Activated CD4-positive, alpha-beta T cell treated with anti-CD3 and anti-CD28 coated beads, Interleukin-10, Interleukin-2, amounts not matched to agents 100 ng/mL and 50 ng/mL, durations not matched to agents 16 hours and 8 hours (primary cell): ENCODE measurements at regions not wholly inside any gene's neighbourhood (a gene's known extent, or its start where the extent isn't known, plus 50 kb on each side); places are given as distances from the start of the nearest gene placed in this dataset.
A peak's percentile ranks its signal among the peaks of the same experiment; 100 is the strongest.

Source experiments
- DNase-seq: peaks from one replicate; pipeline ENCODE4 v3.0.0-alpha.2; 2020

DNA sequence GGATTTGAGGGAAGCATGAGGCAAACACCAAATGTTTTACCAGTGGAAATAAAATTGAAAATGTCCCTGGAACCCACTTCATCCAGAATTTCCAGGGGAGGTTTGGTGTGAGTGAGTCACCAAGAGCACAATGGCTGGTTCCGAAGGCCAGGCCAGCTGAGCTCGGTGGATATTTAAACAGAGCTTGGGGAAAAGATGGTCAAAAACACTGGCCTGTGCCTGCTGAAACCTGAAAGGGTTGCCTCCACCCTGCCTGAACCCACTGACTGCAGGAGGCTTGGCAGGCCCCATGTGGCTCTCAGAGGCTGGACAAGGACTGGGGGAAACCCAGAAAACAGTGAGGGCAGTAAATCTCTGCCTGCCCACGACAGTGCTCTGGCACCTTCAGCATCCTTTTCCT is 93.9 kb downstream of the TTC32 start:
- DNase-seq, result no peak

DNA sequence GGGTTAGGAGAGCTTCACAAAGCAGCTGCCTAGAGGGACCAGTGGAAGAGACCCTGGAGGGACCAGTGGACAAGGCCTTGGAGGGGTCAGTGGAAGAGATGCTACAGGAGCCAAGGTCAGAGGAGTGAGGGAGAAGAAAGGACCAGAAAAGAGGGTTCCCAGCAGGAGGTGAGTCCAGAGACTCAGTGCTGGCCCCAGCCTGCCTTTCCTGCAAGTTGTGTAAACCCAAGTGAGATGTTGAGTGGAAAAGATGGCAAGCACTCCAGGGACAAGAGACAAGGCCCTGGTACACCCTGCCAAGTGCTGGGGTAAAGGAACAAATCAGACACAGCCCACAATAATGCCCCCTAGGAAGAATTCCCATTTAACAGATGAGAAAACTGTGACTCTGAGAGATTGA is 94.4 kb downstream of the TTC32 start:
- DNase-seq, result no peak

DNA sequence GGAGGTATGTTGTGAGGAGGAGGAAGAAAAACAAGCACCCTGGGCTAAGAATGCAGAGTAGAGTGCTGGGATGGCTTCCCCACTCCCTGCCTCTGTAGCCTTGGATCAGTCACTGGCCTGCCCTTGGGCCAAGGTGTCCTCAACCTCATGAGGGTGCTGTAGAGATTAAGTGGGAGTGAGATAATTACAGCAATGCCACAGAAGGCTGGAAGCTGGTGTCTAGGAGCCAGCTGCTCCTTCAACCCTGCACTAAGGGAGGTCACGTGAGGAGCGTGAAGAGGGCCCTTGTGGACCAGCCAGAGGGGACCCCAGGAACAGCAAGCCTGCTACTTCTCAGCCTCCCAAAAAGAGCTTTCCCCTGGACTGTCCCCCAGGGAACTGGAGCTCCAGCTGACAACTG is 95.2 kb downstream of the TTC32 start:
- no peak for DNase-seq

DNA sequence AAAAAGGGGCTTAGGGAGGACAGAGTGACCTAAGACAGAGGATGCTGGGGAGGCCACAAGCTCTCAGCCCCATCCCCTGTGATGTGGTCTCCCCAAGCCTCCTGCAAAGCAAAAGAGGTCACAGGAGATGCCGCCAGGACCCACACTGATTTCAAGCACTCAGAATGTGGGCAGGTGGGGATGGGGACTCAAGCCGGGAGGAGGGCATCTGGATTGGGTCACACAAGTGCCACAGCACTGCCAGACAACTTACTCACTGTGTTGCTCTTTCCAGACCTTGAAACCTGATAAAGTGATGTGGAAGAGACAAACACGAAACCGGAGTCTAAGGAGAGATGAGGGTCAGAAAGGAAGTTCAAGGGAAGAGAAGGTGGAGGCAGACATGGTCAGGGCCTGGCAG is 95.7 kb downstream of the TTC32 start:
- DNase-seq, result no peak

DNA sequence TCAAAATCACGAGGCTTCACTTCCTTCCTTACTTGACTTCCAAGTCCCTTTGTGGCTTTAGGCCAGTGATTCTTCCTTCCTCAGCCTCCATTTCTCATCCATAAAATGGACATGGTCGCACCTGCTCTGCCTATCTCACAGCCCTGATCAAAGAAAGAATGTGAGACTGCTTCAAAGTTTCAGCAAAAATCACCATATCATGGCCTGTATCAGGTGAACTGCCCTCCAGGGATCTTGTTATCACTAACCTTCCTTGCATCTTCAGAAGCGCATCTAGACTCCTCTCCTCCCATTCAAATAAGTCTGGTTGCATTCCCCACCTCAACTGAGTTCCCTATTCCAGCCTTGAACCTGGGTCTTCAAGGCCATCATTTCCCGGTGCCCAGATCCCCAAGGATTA is 96.5 kb downstream of the TTC32 start:
- no peak for DNase-seq

DNA sequence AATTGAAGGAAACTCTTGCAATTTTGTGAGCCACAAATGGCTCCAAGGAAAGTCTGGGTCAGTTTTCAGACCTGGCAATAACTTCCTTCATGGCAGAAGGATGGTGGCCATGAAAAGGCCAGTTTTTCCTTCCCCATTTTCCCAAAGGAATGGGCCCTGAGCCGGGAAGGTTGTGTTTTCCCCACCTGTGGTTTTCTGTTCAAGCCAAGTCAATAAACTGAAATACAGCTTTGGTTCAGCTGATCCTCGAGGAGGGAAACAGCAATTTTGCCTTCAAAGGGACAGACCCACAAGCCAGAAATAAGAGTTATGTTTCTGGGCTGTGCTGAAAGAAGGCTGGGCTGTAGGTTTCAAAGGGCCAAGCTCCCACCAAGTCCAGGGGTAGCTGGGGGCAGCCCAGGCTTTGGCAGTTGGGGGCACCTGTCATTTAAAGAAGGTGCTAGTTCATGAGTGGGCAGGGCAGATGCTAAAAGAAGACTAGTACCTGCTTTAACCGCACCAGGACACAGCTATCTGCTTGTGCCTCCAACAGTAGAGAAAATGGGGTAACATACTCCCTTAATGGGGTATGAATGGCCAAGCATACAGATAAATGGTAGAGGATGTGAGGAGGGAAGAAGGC is 97.0 kb downstream of the TTC32 start:
- no peak for DNase-seq

DNA sequence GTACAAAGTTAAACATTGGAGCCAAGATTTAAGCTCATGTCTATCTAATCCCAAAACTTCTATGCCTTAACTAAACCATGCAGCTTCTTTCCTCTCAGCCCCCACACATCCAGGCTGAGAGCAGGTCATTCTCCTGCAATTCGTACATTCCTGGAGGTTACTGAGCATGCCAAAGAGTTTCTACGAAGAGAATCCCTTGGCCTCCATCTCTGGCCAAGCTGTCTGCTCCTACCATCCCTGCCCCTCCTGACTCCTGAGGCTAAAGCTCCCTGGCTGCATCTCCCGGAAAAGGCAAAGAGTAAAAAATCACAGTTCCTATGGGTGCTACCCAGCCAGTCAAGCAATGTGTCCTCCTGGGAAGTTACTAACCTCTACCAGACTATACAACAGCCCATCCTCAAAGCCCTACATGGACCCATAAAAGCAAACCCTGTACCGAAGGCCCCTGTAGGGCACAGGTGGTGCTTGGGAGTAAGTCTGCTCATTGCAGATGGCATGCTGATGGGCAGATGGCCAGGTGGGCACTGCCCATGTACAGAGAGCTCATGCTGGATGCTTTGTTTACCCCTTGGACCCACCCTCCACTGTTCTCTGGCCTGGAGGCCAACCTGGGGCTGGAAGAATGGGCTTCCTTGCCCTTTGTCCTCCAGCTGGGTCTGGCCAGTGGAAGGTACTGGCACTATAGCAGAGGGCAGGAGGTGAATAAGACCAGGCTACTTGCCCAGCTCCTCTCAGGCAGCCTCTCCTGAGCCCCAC is 99.5 kb downstream of the TTC32 start:
- DNase-seq, result no peak

DNA sequence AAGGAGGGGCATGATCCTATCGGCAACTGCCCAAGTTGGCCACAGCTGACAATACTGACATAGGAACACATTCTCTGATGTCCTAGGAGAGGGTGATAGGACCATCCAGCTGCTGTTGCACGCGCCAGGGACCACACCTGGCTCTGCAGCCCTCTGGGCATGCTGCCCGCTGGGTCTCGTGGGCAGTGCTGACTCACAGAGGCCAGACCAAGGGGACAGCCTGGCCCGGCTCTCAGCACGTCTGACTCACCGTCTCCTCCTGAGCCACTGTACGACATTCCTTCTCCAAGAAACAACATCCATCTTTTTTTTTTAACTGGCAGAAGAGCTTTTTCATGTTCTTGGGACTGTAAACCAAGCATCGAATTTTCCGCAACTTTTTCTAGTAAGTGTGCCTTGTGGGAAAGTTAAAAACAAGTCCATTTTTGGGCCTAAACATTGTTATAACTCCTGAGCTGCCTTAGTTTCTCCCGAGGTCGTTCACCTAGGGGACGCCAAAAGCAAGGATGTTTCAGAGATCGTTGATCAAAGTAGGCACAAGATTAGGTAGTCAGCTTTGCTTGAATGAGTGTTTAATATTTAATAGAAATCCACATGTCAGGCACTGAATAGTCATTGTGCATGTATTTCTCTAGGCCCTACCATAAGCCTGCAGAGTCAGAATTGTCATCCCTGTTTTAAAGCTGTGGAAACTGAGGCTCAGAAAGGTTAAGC is 100.3 kb downstream of the TTC32 start:
- no peak for DNase-seq

DNA sequence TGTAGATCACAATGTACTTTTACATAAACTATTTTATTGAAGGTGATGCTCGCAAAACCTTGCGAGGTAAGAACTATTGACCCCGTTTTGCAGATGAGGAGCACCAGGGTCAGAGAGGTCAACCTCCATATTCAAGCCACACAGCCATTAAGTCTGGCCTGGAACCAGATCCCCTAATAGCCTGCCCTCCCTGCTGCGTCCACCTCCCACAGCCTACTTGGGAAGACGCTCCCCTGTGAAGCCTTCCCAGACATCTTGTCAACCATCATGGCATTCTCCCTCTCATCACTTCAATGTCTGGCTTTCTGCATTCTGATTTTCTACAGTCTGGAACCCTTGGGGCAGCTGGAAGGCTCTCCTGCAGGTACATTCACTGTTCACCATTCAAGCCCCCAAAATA is 101.0 kb downstream of the TTC32 start:
- DNase-seq, result no peak

DNA sequence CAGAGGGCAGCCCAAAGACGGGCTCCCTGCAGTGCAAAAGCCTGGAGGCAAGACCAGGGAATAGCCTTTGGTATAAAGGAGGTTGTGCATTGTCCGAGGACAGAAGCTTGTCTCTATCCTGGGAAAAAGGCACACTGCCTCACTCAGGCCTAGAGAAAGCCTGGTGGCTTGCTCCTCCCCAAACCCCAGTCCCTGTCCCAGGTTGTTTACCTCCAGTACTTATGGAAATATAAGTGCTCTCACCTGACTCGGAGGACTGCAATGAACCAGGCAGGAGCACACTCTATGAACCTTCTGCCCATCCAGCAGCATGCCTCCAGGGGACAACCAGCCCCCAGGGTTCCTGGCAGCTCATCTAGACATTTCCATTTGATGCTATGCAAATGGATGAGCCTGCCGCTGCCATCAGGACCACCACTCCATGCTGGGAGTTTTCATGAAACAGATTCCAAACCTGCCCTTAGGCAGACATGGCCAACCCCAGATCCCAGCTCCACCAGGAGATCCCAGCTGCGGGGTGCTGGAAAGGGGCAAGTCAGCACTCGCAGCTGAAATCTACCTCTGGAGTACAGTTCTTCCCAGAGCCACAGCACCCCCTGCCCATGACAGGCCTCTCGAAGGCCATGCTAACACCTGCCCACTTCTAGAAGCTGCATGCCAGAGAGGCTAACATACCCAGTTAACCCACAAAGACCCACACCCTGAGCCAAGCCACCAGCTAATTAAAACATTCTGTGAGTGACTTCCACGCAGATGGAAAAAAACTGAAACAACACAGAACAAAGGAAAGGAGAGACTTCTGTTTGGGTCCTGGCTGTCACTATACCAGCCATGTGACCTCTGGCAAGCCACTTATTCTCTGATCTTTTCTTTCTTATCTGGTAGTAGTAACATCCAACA is 101.7 kb downstream of the TTC32 start:
- no peak for DNase-seq

DNA sequence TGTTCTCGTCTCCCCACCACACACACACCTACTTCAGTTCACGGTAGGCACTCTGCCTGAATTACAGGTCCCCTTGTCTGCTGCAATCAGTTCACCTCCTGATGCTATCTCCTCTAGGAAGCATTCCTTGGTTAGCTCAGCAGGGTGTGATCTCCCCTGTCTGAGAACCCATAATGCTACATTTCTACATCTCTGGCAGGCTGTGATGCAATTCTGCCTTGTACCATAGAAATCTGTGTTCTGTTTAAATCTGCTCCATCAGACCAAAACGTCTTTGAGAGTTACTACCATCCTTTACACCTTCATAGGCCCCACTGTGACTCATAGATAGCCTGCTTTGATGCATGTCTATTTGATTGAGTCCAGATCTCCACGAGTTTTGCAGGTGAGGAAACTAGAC is 103.9 kb downstream of the TTC32 start:
- DNase-seq, result no peak

DNA sequence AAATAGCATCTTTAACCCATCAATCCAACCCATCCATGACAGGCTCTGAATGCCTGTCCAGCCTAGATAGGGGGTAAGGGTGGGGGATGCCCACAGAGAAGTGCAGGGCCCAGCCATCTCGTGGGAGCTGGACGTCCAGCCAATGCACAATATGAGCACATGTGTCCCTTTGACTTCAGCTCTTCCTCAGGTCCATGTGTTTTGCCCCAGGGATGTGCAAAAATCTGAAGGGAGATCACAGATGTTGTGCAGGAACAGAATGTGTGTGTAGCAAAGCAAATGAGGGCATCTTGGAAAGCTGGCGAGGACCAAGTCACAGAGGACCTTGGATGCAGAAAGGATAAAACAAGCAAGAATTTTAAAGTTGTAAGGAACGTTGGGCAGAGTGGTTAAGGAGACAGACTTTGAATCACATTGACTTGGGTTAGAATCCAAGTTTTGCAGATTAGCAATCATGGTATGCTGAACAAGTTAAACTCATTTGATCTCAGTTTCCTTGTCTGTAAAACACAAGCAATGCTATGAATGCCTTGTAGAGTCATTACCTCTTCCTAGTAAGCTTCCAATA is 104.5 kb downstream of the TTC32 start:
- no peak for DNase-seq

DNA sequence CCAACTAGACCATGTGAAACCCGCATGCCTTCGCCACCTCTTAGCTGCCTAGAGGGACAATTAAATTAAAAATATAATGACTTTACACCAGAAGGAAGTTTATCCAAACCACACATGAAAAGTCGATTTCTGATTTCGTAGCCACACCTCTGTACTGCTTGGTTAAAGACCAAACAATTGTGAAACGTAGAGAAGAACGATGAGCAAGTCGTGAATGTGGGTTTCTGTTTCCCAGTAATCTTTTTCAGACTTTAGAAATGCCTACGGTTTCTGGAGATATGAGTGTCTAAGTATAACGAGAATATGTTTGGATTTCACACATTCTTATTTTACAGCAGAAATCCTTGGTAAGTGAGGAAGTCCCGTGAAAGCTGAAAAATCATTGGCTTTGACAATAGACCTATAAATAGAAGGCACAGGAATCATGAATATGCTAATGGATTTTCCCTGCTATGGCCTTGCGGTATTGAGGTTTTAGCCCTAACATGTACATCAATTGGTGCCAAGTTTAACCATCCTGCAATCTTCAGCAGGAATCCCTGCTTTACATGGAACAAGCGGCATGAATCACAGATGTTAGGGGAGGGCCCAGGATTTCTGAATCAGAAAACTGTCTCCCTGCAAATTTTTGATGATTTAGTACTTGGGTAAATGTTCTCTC is 105.6 kb downstream of the TTC32 start:
- no peak for DNase-seq

DNA sequence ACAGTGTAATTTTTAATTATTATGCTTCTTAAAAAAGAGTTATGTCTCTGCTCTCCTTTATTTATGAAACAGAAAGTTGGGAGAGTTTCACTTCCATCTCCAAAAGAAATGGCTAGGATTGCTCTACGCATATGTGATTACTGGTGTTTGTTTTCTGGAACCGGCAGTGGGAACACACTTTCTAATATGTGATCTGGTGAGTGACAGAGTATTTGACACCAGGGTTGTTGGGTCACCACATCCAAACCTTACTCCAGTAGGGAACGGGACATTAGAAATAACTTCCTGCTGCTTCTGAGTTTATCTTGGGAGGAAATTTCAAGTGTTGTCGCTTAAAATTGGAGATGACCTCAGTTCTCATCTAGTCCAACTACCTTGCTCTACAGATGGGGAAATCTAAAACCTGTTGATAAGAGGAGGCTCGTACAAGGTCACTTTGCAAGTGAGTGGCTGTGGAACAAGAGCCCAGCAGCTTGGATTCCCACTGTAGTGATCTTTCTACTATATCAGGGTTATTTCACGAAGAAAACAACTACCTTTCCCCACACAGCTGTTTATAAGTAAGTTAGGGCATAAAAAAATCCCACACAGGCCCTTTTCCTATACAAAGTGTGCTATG is 108.5 kb downstream of the TTC32 start:
- no peak for DNase-seq

DNA sequence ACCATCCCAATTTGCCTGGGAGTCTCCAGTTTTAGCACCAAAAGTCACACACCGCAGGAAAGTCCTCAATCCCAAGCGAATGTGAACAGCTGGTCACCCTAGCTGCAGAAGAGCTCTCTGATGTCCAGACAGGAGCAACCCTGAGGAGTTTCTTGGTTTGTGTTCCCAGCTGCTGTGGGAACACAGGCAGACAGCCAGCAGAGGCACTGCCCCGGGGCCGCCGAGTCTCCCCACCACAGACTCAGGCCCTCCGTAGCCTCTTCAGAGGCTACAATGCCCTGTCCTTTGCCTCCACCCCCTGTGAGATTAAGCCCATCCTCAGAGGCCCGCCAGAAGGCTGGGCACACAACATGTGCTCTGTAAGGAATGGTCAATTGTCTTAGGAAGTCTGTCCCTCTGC is 111.5 kb downstream of the TTC32 start:
- DNase-seq, result no peak

DNA sequence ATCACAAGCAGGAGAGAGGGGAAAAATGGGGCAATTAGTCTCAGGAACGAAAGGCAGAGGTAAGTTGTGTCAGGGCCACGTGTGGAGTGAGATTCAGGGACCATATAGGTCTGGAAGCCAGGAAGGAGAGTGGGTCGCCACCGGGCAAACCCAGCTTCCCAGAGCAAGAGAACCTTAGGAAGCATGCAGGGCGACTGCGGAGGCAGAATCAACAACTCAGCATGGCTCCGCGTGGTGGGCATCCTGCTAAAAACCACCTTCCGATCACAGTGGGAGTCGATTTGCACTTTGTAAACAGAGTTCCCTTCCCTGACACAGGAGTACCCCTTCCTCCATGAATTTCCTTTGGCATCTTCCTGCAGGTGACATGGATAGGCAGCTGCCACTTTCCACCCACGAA is 114.6 kb downstream of the TTC32 start:
- DNase-seq, result no peak

DNA sequence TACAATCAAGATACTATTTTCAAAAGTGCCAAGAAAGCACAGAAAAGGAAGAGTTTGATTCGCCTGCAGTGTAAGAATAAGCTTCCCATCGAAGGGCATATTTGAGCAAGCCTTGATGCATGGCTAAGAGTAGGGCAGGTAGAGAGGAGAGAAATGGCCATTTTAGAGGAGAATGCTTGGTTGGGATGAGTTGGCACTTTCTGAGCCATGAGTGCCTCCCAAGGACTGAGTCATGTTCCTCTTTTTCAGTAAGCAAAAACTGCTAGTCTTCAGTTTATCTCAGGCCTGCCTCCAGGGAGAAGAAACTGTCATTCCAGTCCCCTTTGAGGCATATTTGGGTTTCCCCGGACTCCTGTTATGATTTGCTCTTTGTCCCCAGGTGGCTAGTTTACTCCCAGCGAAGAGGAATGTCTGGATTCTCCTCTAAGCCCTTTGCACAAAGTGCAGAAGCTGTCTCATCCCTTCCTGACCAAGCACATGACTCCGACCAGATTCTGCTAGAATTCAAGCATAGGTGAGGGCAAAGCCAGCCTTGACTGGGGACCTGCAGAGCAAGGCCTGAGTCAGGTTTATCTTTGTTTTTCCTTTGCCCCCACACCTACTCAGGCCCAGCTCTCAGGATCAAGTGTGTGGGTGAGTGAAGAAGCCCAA is 115.2 kb downstream of the TTC32 start:
- peak; percentile 34 for DNase-seq

DNA sequence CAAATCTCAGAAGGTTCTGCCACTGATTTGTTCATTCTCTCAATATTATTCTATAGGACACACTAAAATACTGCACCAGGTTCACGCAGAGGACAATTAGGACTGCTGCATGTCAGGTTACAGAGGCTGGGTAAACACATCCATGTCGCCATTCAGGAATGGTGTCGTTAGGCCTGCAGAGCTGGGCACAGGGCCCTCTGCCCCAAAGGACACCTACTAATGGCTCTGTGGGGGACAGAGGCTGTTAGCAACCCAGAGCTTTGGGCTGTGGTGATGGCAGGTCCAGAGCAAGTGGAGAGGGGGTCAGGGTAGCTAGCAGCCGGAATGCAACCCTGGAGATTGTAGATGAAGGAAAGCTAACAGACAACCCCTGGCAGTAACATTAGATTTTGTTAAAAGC is 115.9 kb downstream of the TTC32 start:
- no peak for DNase-seq

DNA sequence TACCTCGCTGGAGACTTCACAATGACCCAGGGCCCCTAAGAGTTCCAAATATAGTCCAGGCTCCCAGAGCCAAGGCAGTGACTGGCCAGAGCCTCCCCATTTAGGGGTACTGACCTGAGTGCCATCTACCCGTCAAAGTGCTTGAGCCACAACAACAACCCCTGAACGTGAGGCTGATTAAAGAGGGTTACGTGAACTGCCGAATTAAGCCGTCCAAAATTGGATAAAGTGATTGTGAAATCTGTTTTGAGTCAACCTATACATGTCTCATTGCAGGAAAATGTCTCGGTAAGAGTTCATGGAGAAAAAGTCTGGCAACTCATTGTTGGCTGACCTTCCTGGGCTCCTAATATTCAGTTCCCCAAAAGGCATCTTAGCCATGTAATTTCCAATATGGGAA is 116.3 kb downstream of the TTC32 start:
- DNase-seq, result no peak

DNA sequence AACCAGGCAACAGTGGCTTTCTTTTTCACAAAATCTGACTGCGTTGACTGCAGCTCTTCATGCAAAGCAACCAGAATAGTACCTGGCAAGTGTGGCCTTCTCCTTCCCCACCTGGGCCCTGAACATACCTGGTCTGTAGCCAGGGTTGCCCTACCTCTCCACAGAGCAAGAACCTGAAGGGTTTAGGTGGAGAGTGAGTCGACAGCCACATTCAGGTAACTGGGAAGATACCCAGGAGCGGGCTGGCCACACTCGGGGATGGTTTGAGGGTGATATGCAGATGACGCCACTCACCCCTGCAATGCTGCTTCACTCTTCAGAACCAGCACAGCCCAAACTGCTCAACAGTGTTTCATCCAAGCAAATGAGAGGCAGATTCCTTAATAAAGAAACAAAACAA is 117.3 kb downstream of the TTC32 start:
- no peak for DNase-seq

DNA sequence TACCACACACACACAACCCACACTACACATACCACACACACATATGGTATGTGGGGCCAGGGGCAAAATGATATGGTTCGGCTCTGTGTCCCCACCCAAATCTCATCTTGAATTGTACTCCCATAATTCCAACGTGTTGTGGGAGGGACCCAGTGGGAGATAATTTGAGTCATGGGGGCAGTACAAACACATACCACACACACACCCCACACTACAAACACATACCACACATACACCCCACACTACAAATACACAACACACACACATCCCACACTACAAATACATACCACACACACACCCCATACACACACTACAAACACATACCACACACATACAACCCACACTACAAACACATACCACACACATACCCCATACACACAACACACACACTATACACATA is 117.8 kb downstream of the TTC32 start:
- no peak for DNase-seq
